ENCODE measurements at regions not wholly inside any gene's neighbourhood (a gene's known extent, or its start where the extent isn't known, plus 50 kb on each side); places are given as distances from the start of the nearest gene placed in this dataset.

DNA sequence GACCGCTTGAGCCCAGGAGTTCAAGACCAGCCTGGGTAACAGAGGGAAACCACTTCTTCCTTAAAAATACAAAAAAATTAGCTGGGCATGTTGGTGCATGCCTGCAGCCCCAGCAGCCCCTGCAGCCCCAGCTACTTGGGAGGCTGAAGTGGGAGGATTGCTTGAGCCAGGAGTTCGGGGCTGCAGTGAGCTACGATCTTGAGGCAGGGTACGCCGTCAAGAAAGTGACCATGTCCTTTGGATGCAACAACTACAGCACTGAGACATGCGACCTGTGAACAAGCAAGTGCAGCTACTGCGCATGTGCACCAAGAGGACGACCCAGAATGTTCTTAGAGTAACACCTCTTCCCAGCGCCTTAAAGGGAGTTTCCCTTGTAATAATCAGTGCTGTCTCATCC, 66.6 kb upstream of the ZNF479 start:
- H3K36me3 ChIP-seq = no peaks in the 10 kb centered on the region
- H3K9me3 ChIP-seq = peaks cover 0 to 39% (median 23%) of the 10 kb centered on the region in 3 donors
- H3K4me3 ChIP-seq = no peak overlapping the region
- no peaks in the 10 kb centered on the region for H3K4me1 ChIP-seq
- intact Hi-C loops (cut with DNase I; ENCODE audit: low total_unique reads) = no loop called here
- no peak for TF ChIP-seq CTCF (IDR thresholded peaks at IDR 0.05)
- peak in 1 of 2 donors; percentile 6 for DNase-seq
- H3K27ac ChIP-seq = no peak overlapping the region
- no peaks in the 10 kb centered on the region for H3K27me3 ChIP-seq

DNA sequence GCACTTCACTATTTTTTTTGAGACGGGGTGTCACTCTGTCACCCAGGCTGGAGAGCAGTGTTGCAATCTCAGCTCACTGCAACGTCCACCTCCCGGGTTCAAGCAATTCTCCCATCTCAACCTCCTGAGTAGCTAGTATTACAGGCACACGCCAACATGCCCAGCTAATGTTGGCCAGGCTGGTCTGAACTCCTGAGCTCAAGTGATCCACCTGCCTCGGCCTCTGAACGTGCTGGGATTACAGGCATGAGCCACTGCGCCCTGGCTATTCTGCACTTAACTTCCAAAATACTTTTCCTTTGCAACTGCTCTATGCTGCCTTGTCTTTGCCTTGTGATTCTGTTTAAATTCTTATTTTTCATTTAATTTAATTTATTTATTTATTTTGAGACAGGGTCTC, 67.0 kb upstream of the ZNF479 start:
- DNase-seq = peak in 1 of 2 donors; percentile 19
- Histone ChIP-seq H3K9me3 (peaks cover 0 to 39% (median 28%) of the 10 kb centered on the region in 3 donors), H3K4me3 (no peak overlapping the region), H3K27ac (no peak overlapping the region), H3K27me3 (no peaks in the 10 kb centered on the region), H3K36me3 (no peaks in the 10 kb centered on the region), H3K4me1 (no peaks in the 10 kb centered on the region)
- intact Hi-C loops (cut with DNase I; ENCODE audit: low total_unique reads) = no loop called here
- no peak for TF ChIP-seq CTCF (IDR thresholded peaks at IDR 0.05)

- no peak overlapping the region for H3K4me3 ChIP-seq
- no peak for TF ChIP-seq CTCF (IDR thresholded peaks at IDR 0.05)
- H3K36me3 ChIP-seq = no peaks in the 10 kb centered on the region
- H3K9me3 ChIP-seq = peaks cover 0 to 39% (median 29%) of the 10 kb centered on the region in 3 donors
- DNase-seq = peak in 1 of 2 donors; percentile 54
- H3K27me3 ChIP-seq = no peaks in the 10 kb centered on the region
- no peak overlapping the region for H3K27ac ChIP-seq
- intact Hi-C loops (cut with DNase I; ENCODE audit: low total_unique reads) = no loop called here
- no peaks in the 10 kb centered on the region for H3K4me1 ChIP-seq
Observed at GRCh38 chr7:57201021-57201894, 69.0 kb upstream of the ZNF479 start.

DNA sequence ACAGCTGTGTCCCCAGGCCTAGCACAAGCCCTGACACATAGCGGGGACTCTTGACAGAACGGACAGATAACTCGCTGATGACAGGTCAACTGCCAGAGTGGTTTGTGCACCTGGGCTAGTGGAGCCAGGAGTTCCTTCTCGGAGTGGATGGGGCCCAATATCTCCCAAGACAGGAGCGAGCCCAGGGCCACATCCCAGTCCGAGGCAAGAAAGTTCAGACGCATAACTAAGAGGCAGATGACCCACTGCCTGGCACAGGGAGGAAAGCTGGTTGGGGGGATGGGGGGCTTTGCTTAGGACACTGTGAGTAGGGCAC, 69.6 kb upstream of the ZNF479 start:
- no peak for TF ChIP-seq CTCF (IDR thresholded peaks at IDR 0.05)
- Histone ChIP-seq H3K27ac (no peak overlapping the region), H3K27me3 (no peaks in the 10 kb centered on the region), H3K36me3 (no peaks in the 10 kb centered on the region), H3K4me3 (no peak overlapping the region), H3K4me1 (no peaks in the 10 kb centered on the region), H3K9me3 (peaks cover 0 to 39% (median 29%) of the 10 kb centered on the region in 3 donors)
- peak in 1 of 2 donors; percentile 38 for DNase-seq
- intact Hi-C loops (cut with DNase I; ENCODE audit: low total_unique reads) = no loop called here

DNA sequence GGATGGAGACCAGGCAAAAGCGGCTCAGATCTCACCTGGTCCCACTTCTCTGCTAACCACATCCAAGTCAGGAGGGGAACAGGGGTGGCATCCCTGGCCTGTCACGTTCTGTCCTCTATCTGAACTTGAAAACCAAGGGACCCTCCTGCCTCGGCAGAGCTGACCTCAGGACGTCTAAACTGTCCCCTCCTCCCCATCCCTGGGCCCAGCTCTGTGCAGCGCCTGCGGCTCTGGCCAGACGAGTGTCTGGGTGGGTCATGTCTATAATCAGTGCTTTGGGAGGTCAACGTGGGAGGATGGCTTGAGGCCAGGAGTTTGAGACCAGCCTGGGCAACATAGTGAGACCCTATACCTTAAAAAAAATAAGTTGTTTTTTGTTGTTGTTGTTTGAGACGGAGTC, 70.0 kb upstream of the ZNF479 start:
- peak in 1 of 2 donors; percentile 27 for DNase-seq
- Histone ChIP-seq H3K27ac (no peak overlapping the region), H3K36me3 (no peaks in the 10 kb centered on the region), H3K4me3 (no peak overlapping the region), H3K9me3 (peaks cover 0 to 39% (median 29%) of the 10 kb centered on the region in 3 donors), H3K4me1 (no peaks in the 10 kb centered on the region), H3K27me3 (no peaks in the 10 kb centered on the region)
- no peak for TF ChIP-seq CTCF (IDR thresholded peaks at IDR 0.05)
- intact Hi-C loops (cut with DNase I; ENCODE audit: low total_unique reads) = no loop called here

All from tibial artery (tissue), 4 donors.